Parathyroid adenoma (tissue), 2 donors: ENCODE measurements at regions not wholly inside any gene's neighbourhood (a gene's known extent, or its start where the extent isn't known, plus 50 kb on each side); places are given as distances from the start of the nearest gene placed in this dataset.

Source experiments
- H2AFZ ChIP-seq: fragments of 300-600 bp; sonication (generic); one replicate; pipeline ENCODE4 v1.7.0; 2017; ENCODE audit warnings: antibody characterized with exemption, mild to moderate bottlenecking
- H3K27ac ChIP-seq: fragments of 300-600 bp; sonication (generic); one replicate; pipeline ENCODE4 v1.7.0; 2017
- H3K27me3 ChIP-seq: fragments of 300-600 bp; sonication (generic); one replicate; pipeline ENCODE4 v1.7.0; 2017; ENCODE audit warnings: low read length; ENCODE audit not compliant: control insufficient read depth, insufficient read depth
- H3K36me3 ChIP-seq: fragments of 300-600 bp; sonication (generic); one replicate; pipeline ENCODE4 v1.7.0; 2017; ENCODE audit warnings: low read length; ENCODE audit not compliant: control insufficient read depth, insufficient read depth
- H3K4me1 ChIP-seq: fragments of 300-600 bp; sonication (generic); one replicate; pipeline ENCODE4 v1.7.0; 2017; ENCODE audit warnings: control low read depth
- H3K4me2 ChIP-seq: fragments of 300-600 bp; sonication (generic); one replicate; pipeline ENCODE4 v1.7.0; 2017; ENCODE audit warnings: low read length
- H3K4me3 ChIP-seq: fragments of 300-600 bp; sonication (generic); one replicate; pipeline ENCODE4 v1.7.0; 2017; ENCODE audit warnings: low read depth, low read length
- H3K79me2 ChIP-seq: fragments of 300-600 bp; sonication (generic); one replicate; pipeline ENCODE4 v1.7.0; 2017; ENCODE audit warnings: control low read depth
- H3K9ac ChIP-seq: fragments of 300-600 bp; sonication (generic); one replicate; pipeline ENCODE4 v1.7.0; 2017; ENCODE audit warnings: mild to moderate bottlenecking
- H3K9me3 ChIP-seq: fragments of 300-600 bp; sonication (generic); one replicate; pipeline ENCODE4 v1.7.0; 2017; ENCODE audit warnings: low read length; ENCODE audit not compliant: control insufficient read depth
- TF ChIP-seq, protein P1 (sequence below): fragments of 300-600 bp; sonication (generic); IDR thresholded peaks from one replicate; pipeline ENCODE4 v1.7.0; 2017; ENCODE audit warnings: antibody characterized with exemption, mild to moderate bottlenecking
- donor health status: primary hyperparathyroidism.

GRCh38 chr19:29445246-29445645 lies 80.5 kb upstream of the VSTM2B start:
- no peaks in the 10 kb centered on the region for H3K79me2 ChIP-seq
- no peaks in the 10 kb centered on the region for H3K27me3 ChIP-seq
- H3K4me3 ChIP-seq: no peak overlapping the region
- H3K4me1 ChIP-seq: no peaks in the 10 kb centered on the region
- H3K27ac ChIP-seq: no peak overlapping the region
- H3K9me3 ChIP-seq: no peaks in the 10 kb centered on the region
- no peaks in the 10 kb centered on the region for H3K36me3 ChIP-seq
- TF ChIP-seq, protein P1, sequence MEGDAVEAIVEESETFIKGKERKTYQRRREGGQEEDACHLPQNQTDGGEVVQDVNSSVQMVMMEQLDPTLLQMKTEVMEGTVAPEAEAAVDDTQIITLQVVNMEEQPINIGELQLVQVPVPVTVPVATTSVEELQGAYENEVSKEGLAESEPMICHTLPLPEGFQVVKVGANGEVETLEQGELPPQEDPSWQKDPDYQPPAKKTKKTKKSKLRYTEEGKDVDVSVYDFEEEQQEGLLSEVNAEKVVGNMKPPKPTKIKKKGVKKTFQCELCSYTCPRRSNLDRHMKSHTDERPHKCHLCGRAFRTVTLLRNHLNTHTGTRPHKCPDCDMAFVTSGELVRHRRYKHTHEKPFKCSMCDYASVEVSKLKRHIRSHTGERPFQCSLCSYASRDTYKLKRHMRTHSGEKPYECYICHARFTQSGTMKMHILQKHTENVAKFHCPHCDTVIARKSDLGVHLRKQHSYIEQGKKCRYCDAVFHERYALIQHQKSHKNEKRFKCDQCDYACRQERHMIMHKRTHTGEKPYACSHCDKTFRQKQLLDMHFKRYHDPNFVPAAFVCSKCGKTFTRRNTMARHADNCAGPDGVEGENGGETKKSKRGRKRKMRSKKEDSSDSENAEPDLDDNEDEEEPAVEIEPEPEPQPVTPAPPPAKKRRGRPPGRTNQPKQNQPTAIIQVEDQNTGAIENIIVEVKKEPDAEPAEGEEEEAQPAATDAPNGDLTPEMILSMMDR: no peak
- H3K4me2 ChIP-seq: no peak overlapping the region
- no peak overlapping the region for H2AFZ ChIP-seq
- no peak overlapping the region for H3K9ac ChIP-seq

- H3K36me3 ChIP-seq: no peaks in the 10 kb centered on the region
- TF ChIP-seq, protein P1: no peak
- no peaks in the 10 kb centered on the region for H3K27me3 ChIP-seq
- H2AFZ ChIP-seq: no peak overlapping the region
- H3K79me2 ChIP-seq: no peaks in the 10 kb centered on the region
- no peak overlapping the region for H3K9ac ChIP-seq
- H3K4me2 ChIP-seq: no peak overlapping the region
- H3K4me3 ChIP-seq: no peak overlapping the region
- H3K4me1 ChIP-seq: no peaks in the 10 kb centered on the region
- no peak overlapping the region for H3K27ac ChIP-seq
- no peaks in the 10 kb centered on the region for H3K9me3 ChIP-seq
Measured at GRCh38 chr19:29446361-29446760, 79.4 kb upstream of the VSTM2B start.

DNA sequence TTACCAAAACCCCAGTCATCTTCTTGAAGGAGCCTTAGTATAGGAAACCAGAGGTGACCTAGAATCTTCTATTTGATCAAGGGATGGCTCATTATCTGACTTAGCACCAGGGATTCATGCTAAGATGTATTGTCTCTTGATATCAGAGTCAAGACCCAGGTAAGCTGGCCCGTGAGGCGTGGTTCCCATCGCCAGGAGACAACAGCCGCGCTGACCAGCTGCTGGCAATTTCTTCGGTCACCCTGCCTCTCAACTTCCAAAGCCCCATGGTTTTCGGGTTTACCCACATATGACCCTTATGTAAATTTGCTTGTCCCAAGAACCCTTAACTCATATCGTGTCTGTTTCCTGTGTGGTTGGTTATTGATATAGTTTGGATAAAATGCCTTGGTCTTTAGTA lies 77.7 kb upstream of the VSTM2B start:
- Histone ChIP-seq H3K4me1 (no peaks in the 10 kb centered on the region), H3K27ac (no peak overlapping the region), H3K9ac (no peak overlapping the region), H3K4me3 (no peak overlapping the region), H3K36me3 (no peaks in the 10 kb centered on the region), H3K4me2 (no peak overlapping the region), H3K9me3 (no peaks in the 10 kb centered on the region), H3K79me2 (no peaks in the 10 kb centered on the region), H3K27me3 (no peaks in the 10 kb centered on the region), H2AFZ (no peak overlapping the region)
- TF ChIP-seq, protein P1: no peak

- Histone ChIP-seq H2AFZ (no peak overlapping the region), H3K79me2 (no peaks in the 10 kb centered on the region), H3K27ac (no peak overlapping the region), H3K4me1 (no peaks in the 10 kb centered on the region), H3K36me3 (no peaks in the 10 kb centered on the region), H3K9ac (no peak overlapping the region), H3K4me3 (no peak overlapping the region), H3K4me2 (no peak overlapping the region), H3K9me3 (no peaks in the 10 kb centered on the region), H3K27me3 (no peaks in the 10 kb centered on the region)
- TF ChIP-seq, protein P1: no peak
Measured at GRCh38 chr19:29449371-29449770, 76.4 kb upstream of the VSTM2B start.

DNA sequence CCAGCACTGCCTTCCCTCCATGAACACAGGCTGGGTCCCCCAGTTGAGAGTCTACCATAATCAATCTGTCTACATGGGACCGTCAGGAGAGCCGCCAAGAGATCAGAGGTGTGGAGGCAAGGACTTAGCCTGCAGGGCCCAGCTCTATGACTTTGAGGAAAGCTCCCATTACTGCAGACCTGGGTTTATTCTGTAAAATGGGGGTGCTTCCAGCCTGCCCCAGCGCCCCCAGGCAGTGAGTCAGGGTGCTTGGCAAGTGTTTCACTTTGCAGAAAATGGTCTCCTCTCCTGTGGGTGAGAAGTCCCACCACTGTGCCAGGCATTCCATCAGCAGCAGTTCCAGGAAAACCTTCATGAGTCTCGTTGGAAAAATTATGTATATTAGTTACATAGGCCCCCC lies 75.5 kb upstream of the VSTM2B start:
- Histone ChIP-seq H3K36me3 (no peaks in the 10 kb centered on the region), H3K27me3 (no peaks in the 10 kb centered on the region), H3K27ac (no peak overlapping the region), H3K9ac (no peak overlapping the region), H3K4me1 (no peaks in the 10 kb centered on the region), H2AFZ (no peak overlapping the region), H3K9me3 (no peaks in the 10 kb centered on the region), H3K4me3 (no peak overlapping the region), H3K4me2 (no peak overlapping the region), H3K79me2 (no peaks in the 10 kb centered on the region)
- TF ChIP-seq, protein P1: no peak
